HK-2 (cell line): ENCODE measurements at regions not wholly inside any gene's neighbourhood (a gene's known extent, or its start where the extent isn't known, plus 50 kb on each side); places are given as distances from the start of the nearest gene placed in this dataset.
"Not testable (repeated sequence)": the region's sequence is repeated elsewhere in the genome, so short reads cannot be mapped to it uniquely, and the experiment has no call there.

Experiments
- DNase-seq: peaks from one replicate; pipeline ENCODE4 v3.0.0-alpha.2; 2018; ENCODE audit not compliant: unreplicated experiment

DNA sequence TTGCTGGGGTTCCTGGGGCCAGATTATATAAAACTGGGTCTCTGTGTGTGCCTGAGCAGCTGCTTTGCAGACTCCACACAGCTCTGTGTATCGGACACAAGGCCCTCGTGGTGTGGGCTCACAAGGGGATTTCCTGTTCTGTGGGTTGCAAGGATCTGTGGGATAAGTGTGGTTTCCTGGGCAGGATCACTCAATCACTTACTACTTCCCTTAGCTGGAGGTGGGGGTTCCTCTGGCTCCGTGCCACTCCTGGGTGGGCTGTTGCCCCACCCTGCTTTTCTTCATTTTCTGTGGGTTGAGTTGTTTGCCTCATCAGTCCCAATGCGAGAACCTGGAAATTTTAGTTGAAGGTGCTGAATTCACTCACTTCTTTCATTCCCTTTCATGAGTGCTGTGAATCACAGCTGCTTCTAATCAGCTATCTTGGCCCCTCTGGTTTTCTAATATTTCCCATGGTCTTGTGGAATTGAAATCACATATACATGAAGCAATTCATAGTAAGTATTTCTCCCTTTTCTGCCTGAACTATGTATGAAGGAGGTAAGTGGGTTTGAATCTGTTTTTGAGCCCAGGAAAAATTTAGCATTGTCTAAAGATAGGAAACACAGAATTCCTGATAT, 196.3 kb downstream of the DCDC2C start:
- no peak for DNase-seq

DNA sequence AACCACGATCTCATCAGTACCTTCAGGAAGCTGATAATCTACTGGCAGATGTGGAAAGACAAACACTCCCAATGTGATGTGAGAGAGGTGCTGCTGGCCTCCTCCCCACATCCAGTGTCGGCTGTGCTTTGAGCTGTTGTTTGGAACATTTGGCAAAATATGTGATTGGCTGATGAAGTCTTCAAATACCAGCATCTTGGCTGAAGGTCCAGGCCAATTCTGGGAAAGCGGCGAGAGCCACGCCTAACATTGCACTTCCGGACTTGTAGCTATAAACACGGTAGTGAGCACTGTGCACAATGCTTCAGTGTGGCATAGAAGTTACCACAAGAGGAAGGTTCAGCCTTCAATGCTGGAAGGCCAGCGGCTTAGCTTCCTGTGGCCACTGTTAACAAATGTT, 198.8 kb downstream of the DCDC2C start:
- no peak for DNase-seq

GRCh38 chr2:3904061-3904460, 200.7 kb downstream of the DCDC2C start:
- no peak for DNase-seq

- not testable (repeated sequence) for DNase-seq
Observed at GRCh38 chr2:3908498-3908897, 205.1 kb downstream of the DCDC2C start.

DNA sequence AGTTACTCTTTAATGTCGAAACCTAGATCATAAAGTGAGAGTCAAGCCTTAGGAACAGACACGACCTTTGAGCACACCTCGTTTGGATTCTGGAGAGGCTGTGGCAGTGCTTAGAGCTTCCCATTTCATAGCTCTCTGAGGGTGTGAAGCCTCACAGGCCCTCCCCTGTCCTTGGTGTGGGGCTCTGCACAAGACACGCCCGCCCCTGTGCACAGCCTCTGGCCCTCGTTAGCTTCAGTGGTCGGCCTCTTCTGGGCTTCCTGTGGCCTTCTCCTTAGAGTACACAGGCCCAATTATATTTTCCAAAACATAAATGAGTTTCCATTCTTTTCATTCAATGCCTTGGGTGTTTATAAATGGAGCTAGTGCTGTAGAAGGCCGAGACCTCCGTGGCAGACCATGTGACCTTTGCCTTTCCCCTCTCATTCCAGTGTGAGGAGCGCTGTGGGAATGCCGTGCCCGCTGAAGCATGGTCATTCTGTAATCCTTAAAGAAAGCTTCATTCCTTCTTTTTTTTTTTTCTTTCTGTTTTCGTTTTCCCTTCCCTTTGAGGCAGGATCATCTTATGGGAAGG, 208.6 kb downstream of the DCDC2C start:
- no peak for DNase-seq

DNA sequence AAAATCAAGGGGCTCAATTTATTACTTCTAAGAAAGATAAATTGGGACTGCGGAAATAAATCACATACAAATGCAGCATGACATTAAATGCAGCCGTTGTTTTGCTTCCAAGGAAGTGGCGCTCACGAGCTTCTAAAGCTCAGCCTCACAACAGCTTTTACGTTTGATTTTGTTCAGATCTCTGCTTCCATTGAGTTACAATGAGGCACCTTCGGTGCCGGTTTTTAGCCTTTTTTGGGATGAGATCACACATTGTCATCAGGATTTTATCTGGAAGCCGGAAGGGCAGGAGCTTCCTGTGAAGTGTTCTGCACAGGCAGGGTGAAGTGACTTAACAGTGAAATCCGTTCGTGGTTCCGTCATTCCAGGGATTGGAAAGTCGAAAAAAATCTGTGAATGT, 209.8 kb downstream of the DCDC2C start:
- DNase-seq = no peak

DNA sequence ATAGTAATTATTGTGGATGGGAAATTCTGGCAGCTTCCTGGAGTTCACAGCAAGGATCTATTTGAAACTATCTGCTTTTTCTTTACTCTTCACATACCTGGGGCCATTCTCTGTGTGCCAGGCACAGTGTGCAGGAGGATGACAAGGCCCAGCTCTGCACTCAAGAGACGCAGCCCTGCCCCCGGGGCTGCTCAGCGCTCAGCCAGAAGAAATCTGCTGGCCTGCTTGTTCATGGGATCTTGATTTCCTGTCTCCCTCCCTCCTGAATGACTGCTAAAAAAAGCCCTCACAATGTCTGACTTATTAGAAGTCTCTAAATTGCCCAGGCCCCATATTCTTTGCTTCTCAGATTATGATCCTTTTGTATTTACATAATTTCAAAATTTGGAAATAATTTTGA, 210.9 kb downstream of the DCDC2C start:
- no peak for DNase-seq

DNA sequence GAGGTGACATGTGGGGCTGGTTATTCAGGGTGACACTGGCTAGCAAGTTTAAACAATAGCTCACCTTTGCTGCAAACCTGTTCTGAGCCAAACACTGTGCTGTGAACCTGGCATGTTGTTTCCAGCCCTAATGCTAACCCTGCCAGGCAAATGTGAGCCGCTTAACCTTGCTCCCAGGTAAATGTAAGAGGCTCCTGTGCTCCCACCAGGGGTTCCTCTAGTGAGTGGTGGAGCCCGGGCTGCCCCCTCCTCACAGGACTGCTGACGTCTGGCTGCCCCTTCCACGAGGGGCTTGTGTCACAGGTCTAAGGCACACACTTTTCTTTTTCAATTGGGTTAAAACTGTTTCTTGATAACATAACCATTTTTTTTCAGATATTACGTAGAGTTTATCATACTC, 223.7 kb downstream of the DCDC2C start:
- no peak for DNase-seq

DNA sequence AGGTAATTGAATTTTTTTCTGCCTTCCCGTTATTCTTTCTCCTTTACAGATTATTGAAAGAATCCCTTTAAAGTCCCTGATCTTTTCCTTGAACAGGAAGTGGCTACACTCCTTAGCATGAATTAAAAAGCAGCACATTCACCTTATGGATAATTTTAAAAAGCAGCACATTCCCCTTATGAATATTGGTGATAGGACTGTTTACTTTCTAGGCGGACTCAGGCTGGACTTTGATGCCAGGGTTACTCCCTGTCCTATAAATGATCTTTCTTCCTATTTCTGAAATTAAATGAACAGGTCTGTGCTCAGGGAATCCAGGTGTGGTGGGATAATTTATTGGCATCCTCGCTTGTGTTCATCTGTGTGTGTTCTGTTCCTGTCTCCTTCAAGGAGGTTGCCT, 226.0 kb downstream of the DCDC2C start:
- DNase-seq = no peak

- DNase-seq = no peak
Observed at GRCh38 chr2:3930246-3930645, 226.9 kb downstream of the DCDC2C start.

DNA sequence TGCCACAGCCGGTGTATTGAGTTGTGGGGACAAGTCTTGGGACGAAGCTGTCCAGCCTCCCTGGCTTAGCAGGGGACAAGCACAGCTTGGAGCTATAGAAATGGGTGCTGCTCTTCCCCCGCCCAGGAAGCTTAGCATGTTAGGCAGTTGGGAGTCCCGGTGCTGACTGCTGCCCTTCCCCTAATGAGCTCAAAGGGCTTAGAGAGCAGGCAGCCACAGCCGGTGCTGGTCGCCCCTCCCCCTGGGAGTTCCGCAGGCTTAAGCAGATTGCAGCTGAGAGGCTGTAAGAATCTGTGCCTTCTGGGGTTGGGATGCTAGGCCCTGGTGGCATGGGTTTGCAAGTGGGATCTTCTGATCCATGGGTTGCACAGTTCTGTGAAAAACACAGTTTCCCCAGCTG, 237.3 kb downstream of the DCDC2C start:
- DNase-seq = no peak

- no peak for DNase-seq
Observed at GRCh38 chr2:3942841-3943240, 239.5 kb downstream of the DCDC2C start.

GRCh38 chr2:3944071-3944470, 240.7 kb downstream of the DCDC2C start:
- no peak for DNase-seq

GRCh38 chr2:3944841-3945240, 241.5 kb downstream of the DCDC2C start:
- DNase-seq = no peak

DNA sequence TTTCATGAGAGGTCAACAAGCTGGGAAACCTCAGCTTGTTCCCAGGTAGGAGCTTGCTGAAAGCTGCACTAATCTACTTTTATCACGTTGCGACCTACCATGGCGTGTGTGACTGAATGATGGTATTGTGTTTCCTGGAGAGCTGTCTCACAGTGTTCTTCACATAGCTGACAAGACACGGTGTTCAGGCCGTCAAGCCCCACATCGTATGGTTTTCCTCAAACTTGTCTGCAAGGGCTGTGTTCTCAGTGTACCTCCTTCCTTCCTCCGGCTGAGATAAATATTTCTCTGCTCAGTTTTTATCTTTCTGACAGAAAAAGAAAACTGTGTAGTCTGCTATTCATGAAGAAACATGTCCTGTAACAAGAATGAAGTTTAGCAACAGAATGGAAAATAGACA, 244.8 kb downstream of the DCDC2C start:
- DNase-seq = no peak

DNA sequence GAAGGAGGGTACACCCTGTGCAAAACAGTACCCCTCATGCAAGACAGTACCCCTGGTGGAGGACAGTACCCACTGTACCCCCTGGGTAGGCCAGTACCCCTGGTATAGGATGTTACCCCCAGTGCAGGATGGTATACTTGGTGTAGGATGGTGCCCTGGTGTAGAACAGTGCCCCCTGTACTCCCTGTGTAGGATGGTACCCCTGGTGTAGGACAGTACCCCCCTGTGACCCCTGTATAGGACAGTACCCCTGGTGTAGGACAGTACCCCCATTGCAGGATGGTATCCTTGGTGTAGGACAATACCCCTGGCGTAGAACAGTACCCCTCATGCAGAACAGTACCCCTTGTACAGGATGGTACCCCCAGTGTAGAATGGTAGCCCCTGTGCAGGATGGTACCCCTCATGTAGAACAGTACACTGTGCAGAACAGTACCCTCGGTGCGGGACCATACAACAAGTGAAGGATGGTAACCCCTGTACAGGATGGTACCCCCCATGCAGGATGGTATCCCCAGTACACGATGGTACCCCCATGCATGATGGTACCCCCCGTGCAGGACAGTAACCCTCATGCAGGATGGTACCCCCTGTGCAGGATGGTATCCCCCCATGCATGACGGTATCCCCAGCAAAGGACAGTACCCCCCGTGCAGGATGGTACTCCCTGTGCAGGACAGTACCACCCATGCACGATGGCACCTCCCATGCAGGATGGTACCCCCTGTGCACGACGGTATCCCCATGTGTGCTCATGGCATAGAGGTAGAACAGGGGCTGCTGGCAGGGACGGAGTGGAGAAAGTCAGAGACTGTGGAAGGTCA, 248.0 kb downstream of the DCDC2C start:
- DNase-seq = no peak

GRCh38 chr2:3952866-3953516, 249.6 kb downstream of the DCDC2C start:
- DNase-seq = no peak

- DNase-seq = no peak
Observed at GRCh38 chr2:3954261-3954660, 250.9 kb downstream of the DCDC2C start.

DNA sequence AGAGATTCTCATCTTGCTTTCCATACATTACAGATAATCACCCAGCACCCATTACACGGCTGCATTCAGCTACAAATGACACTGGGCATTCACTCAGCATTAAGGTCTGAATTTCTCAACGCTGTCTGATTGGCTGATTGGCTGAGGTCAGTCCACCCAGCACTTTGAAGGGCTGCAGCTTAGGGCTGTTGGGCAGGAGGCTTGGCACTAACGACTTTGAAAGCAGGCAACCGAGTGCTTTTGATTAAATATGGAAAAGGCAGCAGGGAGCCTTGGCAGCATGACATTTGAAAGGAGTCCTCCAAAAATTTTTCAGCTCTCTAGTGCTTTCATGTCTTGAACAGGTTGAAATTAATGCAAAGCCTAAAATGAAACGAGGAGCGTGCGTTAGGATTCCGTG, 253.0 kb downstream of the DCDC2C start:
- DNase-seq = no peak

- DNase-seq = no peak
Observed at GRCh38 chr2:3956892-3957291, 253.5 kb downstream of the DCDC2C start.

DNA sequence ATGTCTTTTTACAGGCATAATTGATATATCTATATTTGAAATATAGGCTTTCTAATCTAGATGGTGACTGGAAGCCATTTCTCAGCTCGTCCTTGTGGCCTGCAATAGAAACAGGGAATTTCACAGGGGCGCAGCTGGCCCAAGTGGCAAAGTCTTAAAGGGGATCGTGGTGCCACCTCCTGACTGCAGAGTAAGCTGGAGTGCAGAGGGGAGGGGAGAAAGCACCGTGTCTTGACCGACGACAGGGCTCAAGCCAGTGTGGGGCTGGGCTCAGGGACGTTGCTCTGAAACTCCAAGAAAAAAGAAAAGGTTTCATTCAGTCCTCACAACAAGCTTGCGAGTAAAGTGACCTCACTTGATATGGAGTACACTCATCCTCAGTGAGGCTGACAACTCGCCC, 255.1 kb downstream of the DCDC2C start:
- DNase-seq = no peak

- no peak for DNase-seq
Observed at GRCh38 chr2:3958969-3959368, 255.6 kb downstream of the DCDC2C start.

GRCh38 chr2:3959372-3959771, 256.0 kb downstream of the DCDC2C start:
- no peak for DNase-seq
